ENCODE measurements at regions not wholly inside any gene's neighbourhood (a gene's known extent, or its start where the extent isn't known, plus 50 kb on each side); places are given as distances from the start of the nearest gene placed in this dataset.

- DNase-seq (ENCODE audit: low spot score) = no peak
- in situ Hi-C loops (cut with HindIII; ENCODE audit: low sequenced_read_pairs) = no loop called here
Observed at GRCh38 chr2:58540681-58541080, 299.6 kb upstream of the FANCL start.

DNA sequence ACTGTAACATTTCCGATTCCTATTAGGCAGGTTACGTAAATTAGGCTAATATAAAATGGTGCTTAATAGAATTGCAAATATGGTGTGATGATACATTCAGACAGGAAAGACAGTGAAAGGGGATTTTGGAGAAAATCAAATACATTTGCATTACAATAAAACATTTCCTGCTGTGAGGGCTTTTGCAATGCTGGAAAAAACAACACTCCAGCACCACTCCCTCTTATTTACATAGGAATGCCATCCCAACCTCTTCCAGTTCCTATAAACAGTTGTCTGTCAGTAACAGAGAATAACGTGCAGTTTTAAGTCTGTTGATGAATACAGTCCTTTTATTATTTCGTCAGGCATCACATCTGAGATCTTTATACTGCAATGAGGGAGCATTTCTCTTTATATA lies 298.8 kb upstream of the FANCL start:
- no peak for DNase-seq (ENCODE audit: low spot score)
- in situ Hi-C loops (cut with HindIII; ENCODE audit: low sequenced_read_pairs) = no loop called here

GRCh38 chr2:58535990-58536389 lies 294.9 kb upstream of the FANCL start:
- in situ Hi-C loops (cut with HindIII; ENCODE audit: low sequenced_read_pairs) = no loop called here
- no peak for DNase-seq (ENCODE audit: low spot score)

GRCh38 chr2:58535182-58535581 lies 294.1 kb upstream of the FANCL start:
- DNase-seq (ENCODE audit: low spot score) = no peak
- in situ Hi-C loops (cut with HindIII; ENCODE audit: low sequenced_read_pairs) = no loop called here

- in situ Hi-C loops (cut with HindIII; ENCODE audit: low sequenced_read_pairs) = no loop called here
- no peak for DNase-seq (ENCODE audit: low spot score)
Observed at GRCh38 chr2:58533376-58533775, 292.3 kb upstream of the FANCL start.

GRCh38 chr2:58532641-58533040 lies 291.5 kb upstream of the FANCL start:
- in situ Hi-C loops (cut with HindIII; ENCODE audit: low sequenced_read_pairs) = no loop called here
- no peak for DNase-seq (ENCODE audit: low spot score)

DNA sequence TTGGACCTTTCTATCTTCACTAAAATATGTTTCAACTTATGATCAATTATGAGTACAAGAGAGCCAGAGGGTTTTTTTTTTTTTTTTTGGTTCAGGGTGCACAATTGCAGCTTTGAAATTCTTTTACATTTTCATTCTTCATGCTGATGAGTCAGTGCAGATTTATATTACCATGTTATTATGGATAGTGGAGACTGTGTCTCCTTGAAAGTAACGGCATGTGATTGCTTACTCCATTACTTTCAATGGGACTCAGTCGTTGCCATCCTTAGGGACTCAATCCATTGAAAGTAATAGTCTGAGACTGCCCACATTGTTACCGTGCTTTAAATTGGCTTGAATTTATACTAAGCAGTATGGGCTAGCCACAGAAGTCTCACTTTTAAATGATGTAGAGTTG lies 286.5 kb upstream of the FANCL start:
- no peak for DNase-seq (ENCODE audit: low spot score)
- in situ Hi-C loops (cut with HindIII; ENCODE audit: low sequenced_read_pairs) = no loop called here

GRCh38 chr2:58521803-58522554 lies 280.9 kb upstream of the FANCL start:
- no peak for DNase-seq (ENCODE audit: low spot score)
- in situ Hi-C loops (cut with HindIII; ENCODE audit: low sequenced_read_pairs) = no loop called here

DNA sequence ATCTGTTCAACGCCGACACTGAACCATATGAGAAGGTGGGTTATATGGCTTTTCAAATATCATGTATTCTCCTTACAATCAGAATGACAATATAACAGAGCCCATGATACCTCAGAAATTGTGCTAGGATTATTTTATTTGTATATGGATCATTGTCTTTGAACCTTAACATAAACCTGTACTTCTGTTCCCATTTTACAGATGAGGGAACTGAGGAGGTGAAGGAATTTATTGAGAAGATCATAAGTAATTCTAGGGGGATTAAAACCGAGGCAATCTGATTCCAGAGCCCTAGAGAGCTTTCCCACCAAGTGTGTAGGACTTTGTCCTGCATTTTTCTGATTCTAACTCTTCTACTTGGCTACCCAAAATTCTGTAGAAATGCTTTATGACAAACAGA lies 279.8 kb upstream of the FANCL start:
- in situ Hi-C loops (cut with HindIII; ENCODE audit: low sequenced_read_pairs) = no loop called here

GRCh38 chr2:58517881-58518280 lies 276.8 kb upstream of the FANCL start:
- no peak for DNase-seq (ENCODE audit: low spot score)
- in situ Hi-C loops (cut with HindIII; ENCODE audit: low sequenced_read_pairs) = no loop called here

More for the DNA sequence above, 279.8 kb upstream of the FANCL start:
- no peak for DNase-seq (ENCODE audit: low spot score)

DNA sequence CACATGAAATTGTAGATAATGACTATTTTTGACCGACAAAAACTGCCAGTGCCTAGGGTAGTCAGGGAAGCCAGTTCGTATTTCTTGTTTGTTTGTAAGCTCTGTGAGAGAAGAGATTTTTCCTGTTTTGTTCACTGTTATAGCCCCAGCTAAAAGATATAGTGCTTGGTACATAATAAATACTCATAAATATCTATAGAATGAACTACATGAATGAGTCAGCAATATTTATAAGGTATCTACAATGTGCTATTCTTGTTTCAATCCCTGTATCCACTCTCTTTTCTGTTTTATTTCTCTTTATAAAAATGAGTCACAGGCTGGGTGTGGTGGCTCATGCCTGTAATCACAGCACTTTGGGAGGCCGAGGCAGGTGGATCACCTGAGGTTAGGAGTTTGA lies 275.6 kb upstream of the FANCL start:
- in situ Hi-C loops (cut with HindIII; ENCODE audit: low sequenced_read_pairs) = no loop called here
- no peak for DNase-seq (ENCODE audit: low spot score)

DNA sequence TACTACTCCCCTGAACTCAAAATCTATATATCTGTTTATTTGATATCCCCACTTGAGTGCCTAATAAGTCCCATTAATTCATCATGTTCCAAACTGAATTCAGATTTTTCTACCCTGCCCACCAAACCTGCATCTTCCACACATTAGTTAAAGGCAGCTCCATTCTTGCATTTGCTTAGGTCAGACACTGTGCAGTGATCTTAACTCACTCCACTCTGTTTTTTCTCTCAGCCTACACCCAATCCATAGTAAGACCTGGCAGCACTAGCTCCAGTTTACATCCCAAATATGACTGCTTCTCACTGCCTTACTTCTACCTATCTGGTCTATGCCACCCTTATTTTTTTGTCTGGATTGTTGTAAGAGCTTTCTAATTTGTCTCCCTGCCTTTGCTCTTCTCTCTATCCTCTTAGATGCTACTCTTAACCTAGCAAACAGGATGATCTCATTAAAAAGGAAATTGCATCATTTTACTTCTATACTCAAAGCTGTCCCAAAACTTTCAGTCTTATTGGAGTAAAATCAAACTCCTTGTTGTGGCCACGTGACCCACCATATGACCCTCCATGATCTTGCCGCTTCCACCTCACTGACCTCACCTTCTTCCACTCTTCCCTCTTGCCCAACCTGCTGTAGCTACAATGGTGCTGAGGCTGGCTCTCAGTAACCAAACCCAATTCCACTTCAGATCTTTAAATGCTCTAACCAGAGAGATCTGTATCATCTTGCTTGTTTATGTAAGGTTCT lies 274.9 kb upstream of the FANCL start:
- DNase-seq (ENCODE audit: low spot score) = no peak
- in situ Hi-C loops (cut with HindIII; ENCODE audit: low sequenced_read_pairs) = no loop called here

- in situ Hi-C loops (cut with HindIII; ENCODE audit: low sequenced_read_pairs) = no loop called here
Observed at GRCh38 chr2:58514252-58514651, 273.1 kb upstream of the FANCL start.

GRCh38 chr2:58512878-58513277 lies 271.8 kb upstream of the FANCL start:
- DNase-seq (ENCODE audit: low spot score) = no peak
- in situ Hi-C loops (cut with HindIII; ENCODE audit: low sequenced_read_pairs) = no loop called here

More at GRCh38 chr2:58514252-58514651, 273.1 kb upstream of the FANCL start:
- DNase-seq (ENCODE audit: low spot score) = no peak

- in situ Hi-C loops (cut with HindIII; ENCODE audit: low sequenced_read_pairs) = no loop called here
- DNase-seq (ENCODE audit: low spot score) = no peak
Observed at GRCh38 chr2:58508006-58508405, 266.9 kb upstream of the FANCL start.

GRCh38 chr2:58503918-58504317 lies 262.8 kb upstream of the FANCL start:
- DNase-seq (ENCODE audit: low spot score) = no peak
- in situ Hi-C loops (cut with HindIII; ENCODE audit: low sequenced_read_pairs) = no loop called here

- no peak for DNase-seq (ENCODE audit: low spot score)
- in situ Hi-C loops (cut with HindIII; ENCODE audit: low sequenced_read_pairs) = no loop called here
Observed at GRCh38 chr2:58502931-58503330, 261.8 kb upstream of the FANCL start.

DNA sequence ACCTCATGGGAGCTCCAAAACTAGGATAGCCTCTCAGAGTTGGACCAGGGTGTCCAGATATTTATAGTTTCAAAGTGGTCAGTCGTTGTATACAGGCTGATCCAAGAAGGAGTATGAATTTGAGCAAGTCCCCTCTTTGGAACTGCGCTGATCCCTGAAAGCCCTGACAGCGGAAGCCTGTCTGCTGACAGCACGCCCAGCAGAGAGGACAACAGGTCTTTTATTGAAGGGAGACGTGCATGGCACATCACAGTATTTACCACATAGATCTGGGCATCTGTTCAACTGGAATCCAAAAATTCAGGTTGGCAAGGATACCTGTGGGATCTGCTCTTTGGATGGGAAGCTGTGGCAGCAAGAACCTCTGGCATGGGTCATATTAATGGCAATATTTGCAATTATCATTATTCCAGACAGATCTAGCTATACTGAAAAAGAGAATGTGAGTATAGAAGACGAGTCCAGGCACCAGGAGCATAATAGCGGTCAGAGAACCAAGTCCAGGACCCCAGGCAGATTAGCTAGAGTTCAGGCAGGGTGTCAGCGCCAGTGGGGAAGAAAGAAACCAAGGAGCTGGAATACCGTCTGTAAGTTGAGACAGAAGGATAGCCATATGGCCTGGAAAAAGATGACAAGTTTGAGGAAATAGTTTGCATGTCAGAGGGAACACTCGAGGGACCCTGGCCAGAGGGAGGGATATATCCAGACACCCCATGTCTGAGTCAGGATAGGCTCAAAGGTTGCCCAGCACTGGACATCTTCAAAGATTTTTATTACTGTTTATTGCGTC lies 260.4 kb upstream of the FANCL start:
- no peak for DNase-seq (ENCODE audit: low spot score)
- in situ Hi-C loops (cut with HindIII; ENCODE audit: low sequenced_read_pairs) = no loop called here

GRCh38 chr2:58497168-58497567 lies 256.0 kb upstream of the FANCL start:
- no peak for DNase-seq (ENCODE audit: low spot score)
- in situ Hi-C loops (cut with HindIII; ENCODE audit: low sequenced_read_pairs) = no loop called here

- no peak for DNase-seq (ENCODE audit: low spot score)
- in situ Hi-C loops (cut with HindIII; ENCODE audit: low sequenced_read_pairs) = no loop called here
Observed at GRCh38 chr2:58495806-58496205, 254.7 kb upstream of the FANCL start.
